Kasumi-1 (cell line): ENCODE measurements at regions not wholly inside any gene's neighbourhood (a gene's known extent, or its start where the extent isn't known, plus 50 kb on each side); places are given as distances from the start of the nearest gene placed in this dataset.
A peak's percentile ranks its signal among the peaks of the same experiment; 100 is the strongest.
"Not testable (repeated sequence)": the region's sequence is repeated elsewhere in the genome, so short reads cannot be mapped to it uniquely, and the experiment has no call there.

Experiments used
- DNase-seq, 2 experiments: peaks; one replicate each; lab custom pipeline; 2025; lab: John Stamatoyannopoulos, UW

GRCh38 chr7:12884856-12885440, 197.5 kb downstream of the ARL4A start:
- no peak for DNase-seq

- DNase-seq, result no peak
Observed at GRCh38 chr7:12888717-12889116, 201.3 kb downstream of the ARL4A start.

- DNase-seq, result no peak
Observed at GRCh38 chr7:12889391-12889790, 202.0 kb downstream of the ARL4A start.

GRCh38 chr7:12890586-12890985, 203.2 kb downstream of the ARL4A start:
- DNase-seq, result no peak

- DNase-seq, result no peak
Observed at GRCh38 chr7:12893292-12893691, 205.9 kb downstream of the ARL4A start.

- DNase-seq, result no peak
Observed at GRCh38 chr7:12895296-12895695, 207.9 kb downstream of the ARL4A start.

GRCh38 chr7:12896316-12896715, 208.9 kb downstream of the ARL4A start:
- peak; percentile 6 to 14 for DNase-seq

GRCh38 chr7:12898004-12898403, 210.6 kb downstream of the ARL4A start:
- DNase-seq, result no peak

GRCh38 chr7:12898620-12899019, 211.2 kb downstream of the ARL4A start:
- no peak for DNase-seq

GRCh38 chr7:12905671-12906070, 218.2 kb downstream of the ARL4A start:
- no peak for DNase-seq

GRCh38 chr7:12907774-12908173, 220.3 kb downstream of the ARL4A start:
- DNase-seq, result no peak

- DNase-seq, result no peak
Observed at GRCh38 chr7:12909483-12909882, 222.1 kb downstream of the ARL4A start.

GRCh38 chr7:12911053-12911452, 223.6 kb downstream of the ARL4A start:
- DNase-seq, result no peak

- DNase-seq, result no peak
Observed at GRCh38 chr7:12913002-12913401, 225.6 kb downstream of the ARL4A start.

- no peak for DNase-seq
Observed at GRCh38 chr7:12917801-12918200, 230.4 kb downstream of the ARL4A start.

- no peak for DNase-seq
Observed at GRCh38 chr7:12921751-12922345, 234.4 kb downstream of the ARL4A start.

GRCh38 chr7:12923971-12924370, 236.5 kb downstream of the ARL4A start:
- no peak for DNase-seq

GRCh38 chr7:12926206-12926605, 238.8 kb downstream of the ARL4A start:
- DNase-seq, result no peak

GRCh38 chr7:12927635-12928434, 240.4 kb downstream of the ARL4A start:
- no peak for DNase-seq

GRCh38 chr7:12929476-12930140, 242.2 kb downstream of the ARL4A start:
- no peak for DNase-seq

GRCh38 chr7:12930534-12930933, 243.1 kb downstream of the ARL4A start:
- DNase-seq, result no peak

- not testable (repeated sequence) for DNase-seq
Observed at GRCh38 chr7:12931465-12931864, 244.0 kb downstream of the ARL4A start.

- DNase-seq, result no peak
Observed at GRCh38 chr7:12939694-12940093, 252.3 kb downstream of the ARL4A start.
